Pancreas (tissue), 10 donors: ENCODE measurements at regions not wholly inside any gene's neighbourhood (a gene's known extent, or its start where the extent isn't known, plus 50 kb on each side); places are given as distances from the start of the nearest gene placed in this dataset.

Experiments used
- ATAC-seq, 4 donors: fragments of 200-7000 bp; cut with Tn5 transposase; one replicate each; pipeline versions ENCODE4 v1.8.0 to v1.9.1; 2020; ENCODE audit warnings: mild to moderate bottlenecking in 4 of 4, moderate library complexity in 4 of 4
- DNase-seq, 6 donors: peaks; one replicate each; pipeline ENCODE4 v3.0.0-alpha.2; 2020
- FAIRE-seq: peaks from 2 replicates; lab custom pipeline; 2012; peaks lifted over from hg19 to GRCh38; lab: Jason Lieb, UNC
- H3K27ac ChIP-seq, 4 donors: fragments of 200-600 bp; sonication (generic); 1 replicate in 3 of 4; 2 replicates in 1 of 4; pipeline versions ENCODE4 v1.5.0 to v1.8.0; 2020
- H3K27me3 ChIP-seq, 4 donors: fragments of 200-600 bp; one replicate each; pipeline ENCODE4 v1.8.0; 2021
- H3K36me3 ChIP-seq, 3 donors: fragments of 200-600 bp; sonication (generic) in 1 of 3; one replicate each; pipeline versions ENCODE4 v1.5.0 to v1.8.0; 2020 to 2021
- H3K4me1 ChIP-seq, 3 donors: fragments of 200-600 bp; one replicate each; pipeline ENCODE4 v1.8.0; 2021
- H3K4me3 ChIP-seq, 4 donors: fragments of 200-600 bp; sonication (generic) in 2 of 4; one replicate each; pipeline versions ENCODE4 v1.5.0 to v1.8.0; 2020 to 2021
- H3K9me3 ChIP-seq, 4 donors: fragments of 200-600 bp; one replicate each; pipeline ENCODE4 v1.8.0; 2021
- WGBS, 2 donors: extraction: QIAGEN DNeasy Blood & Tissue Kit; methylation state at CpG; one replicate each; pipeline ENCODE4 v1.1.7; 2013; 5-methylcytosine and 5-hydroxymethylcytosine counted together
- intact Hi-C, 3 donors: fragments of 100-400 bp; cut with DNase I; formaldehyde crosslinking; loops; one replicate each; pipeline versions ENCODE4 v1.11.1 to v1.14.2; 2022
- TF ChIP-seq, protein P1 (sequence below), 4 donors: fragments of 200-600 bp; sonication (generic) in 3 of 4; IDR thresholded peaks; one replicate each; pipeline versions ENCODE4 v1.5.0 to v1.8.0; 2021; ENCODE audit warnings: antibody characterized with exemption in 4 of 4
- donor health status: healthy with polysubstance abuse.
- donor health status: DM: no; HTN: no; CAD: no; lungs with moderate emphysema.
- donor health status: DM: no; HTN: no; CAD: no.
- donor health status: control.
- donor health status: control.
- donor health status: Bipolar disorder and iron deficiency.
- donor health status: DM: yes; HTN: yes; CAD: no.
- donor health status: DM: no; HTN: no; CAD: no.
- donor health status: DM: no; HTN: no; CAD: no.
- donor health status: DM: yes; HTN: yes; CAD: no.

- peak in 2 of 6 donors; percentile 18 to 33 for DNase-seq
Observed at GRCh38 chr10:52864201-52865106, 91.9 kb upstream of the MBL2 start.

DNA sequence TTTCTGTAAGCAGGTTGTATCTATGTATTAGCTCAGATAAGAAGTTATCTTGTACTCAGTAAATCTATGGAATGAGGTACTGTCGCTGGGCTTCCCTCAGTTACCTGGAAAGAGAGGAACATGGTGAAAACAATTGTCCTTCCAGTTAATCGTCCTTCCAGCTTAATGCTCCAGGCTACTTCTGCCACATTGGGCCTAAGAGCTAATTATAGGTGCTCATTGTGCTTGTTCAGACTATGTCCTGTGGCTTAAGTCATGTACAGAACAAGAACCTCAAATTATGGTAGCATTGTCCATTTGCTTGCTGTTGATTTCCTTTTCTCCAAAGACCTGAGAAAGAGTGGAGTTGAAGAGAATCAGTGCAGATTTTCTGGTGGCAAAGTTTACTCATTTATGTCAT lies 86.1 kb upstream of the MBL2 start:
- Histone ChIP-seq H3K36me3 (no peaks in the 10 kb centered on the region), H3K27ac (no peak overlapping the region), H3K27me3 (no peaks in the 10 kb centered on the region), H3K4me1 (no peaks in the 10 kb centered on the region), H3K4me3 (no peak overlapping the region), H3K9me3 (no peaks in the 10 kb centered on the region)
- WGBS, 2 donors: 52 to 53% methylated on average over 2 of the region's 2 CpGs
- intact Hi-C loops: no loop called here
- FAIRE-seq (no peak), DNase-seq (no peak), ATAC-seq (no peak)
- TF ChIP-seq, protein P1, sequence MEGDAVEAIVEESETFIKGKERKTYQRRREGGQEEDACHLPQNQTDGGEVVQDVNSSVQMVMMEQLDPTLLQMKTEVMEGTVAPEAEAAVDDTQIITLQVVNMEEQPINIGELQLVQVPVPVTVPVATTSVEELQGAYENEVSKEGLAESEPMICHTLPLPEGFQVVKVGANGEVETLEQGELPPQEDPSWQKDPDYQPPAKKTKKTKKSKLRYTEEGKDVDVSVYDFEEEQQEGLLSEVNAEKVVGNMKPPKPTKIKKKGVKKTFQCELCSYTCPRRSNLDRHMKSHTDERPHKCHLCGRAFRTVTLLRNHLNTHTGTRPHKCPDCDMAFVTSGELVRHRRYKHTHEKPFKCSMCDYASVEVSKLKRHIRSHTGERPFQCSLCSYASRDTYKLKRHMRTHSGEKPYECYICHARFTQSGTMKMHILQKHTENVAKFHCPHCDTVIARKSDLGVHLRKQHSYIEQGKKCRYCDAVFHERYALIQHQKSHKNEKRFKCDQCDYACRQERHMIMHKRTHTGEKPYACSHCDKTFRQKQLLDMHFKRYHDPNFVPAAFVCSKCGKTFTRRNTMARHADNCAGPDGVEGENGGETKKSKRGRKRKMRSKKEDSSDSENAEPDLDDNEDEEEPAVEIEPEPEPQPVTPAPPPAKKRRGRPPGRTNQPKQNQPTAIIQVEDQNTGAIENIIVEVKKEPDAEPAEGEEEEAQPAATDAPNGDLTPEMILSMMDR (IDR thresholded peaks at IDR 0.05): no peak

More at GRCh38 chr10:52864201-52865106, 91.9 kb upstream of the MBL2 start:
- FAIRE-seq: no peak
- TF ChIP-seq, protein P1 (IDR thresholded peaks at IDR 0.05): no peak
- H3K27me3 ChIP-seq: no peaks in the 10 kb centered on the region
- WGBS, 2 donors: 52% methylated on average over 10 of the region's 10 CpGs
- H3K4me3 ChIP-seq: no peak overlapping the region
- peak in 3 of 4 donors; percentile 44 to 83 (median 51) for ATAC-seq
- intact Hi-C loops: no loop called here
- H3K4me1 ChIP-seq: no peaks in the 10 kb centered on the region
- H3K27ac ChIP-seq: no peak overlapping the region
- no peaks in the 10 kb centered on the region for H3K36me3 ChIP-seq
- H3K9me3 ChIP-seq: no peaks in the 10 kb centered on the region

GRCh38 chr10:52855546-52856325 lies 83.2 kb upstream of the MBL2 start:
- ATAC-seq: no peak
- intact Hi-C loops: no loop called here
- no peak for FAIRE-seq
- Histone ChIP-seq H3K4me1 (no peaks in the 10 kb centered on the region), H3K36me3 (no peaks in the 10 kb centered on the region), H3K9me3 (no peaks in the 10 kb centered on the region), H3K27me3 (no peaks in the 10 kb centered on the region), H3K4me3 (no peak overlapping the region), H3K27ac (no peak overlapping the region)
- no peak for DNase-seq
- 47 to 90% methylated on average over 1 of the region's 1 CpG for WGBS, 2 donors
- TF ChIP-seq, protein P1 (IDR thresholded peaks at IDR 0.05): no peak

- DNase-seq: no peak
- Histone ChIP-seq H3K4me3 (no peak overlapping the region), H3K36me3 (no peaks in the 10 kb centered on the region), H3K27ac (no peak overlapping the region), H3K27me3 (no peaks in the 10 kb centered on the region), H3K9me3 (no peaks in the 10 kb centered on the region), H3K4me1 (no peaks in the 10 kb centered on the region)
- 58 to 63% methylated on average over 4 of the region's 4 CpGs for WGBS, 2 donors
- intact Hi-C loops: no loop called here
- no peak for FAIRE-seq
- TF ChIP-seq, protein P1 (IDR thresholded peaks at IDR 0.05): no peak
- no peak for ATAC-seq
Observed at GRCh38 chr10:52853704-52854103, 81.1 kb upstream of the MBL2 start.
